HK-2 (cell line): ENCODE measurements at regions not wholly inside any gene's neighbourhood (a gene's known extent, or its start where the extent isn't known, plus 50 kb on each side); places are given as distances from the start of the nearest gene placed in this dataset.
"Not testable (repeated sequence)": the region's sequence is repeated elsewhere in the genome, so short reads cannot be mapped to it uniquely, and the experiment has no call there.

Experiments
- DNase-seq: peaks from one replicate; pipeline ENCODE4 v3.0.0-alpha.2; 2018; ENCODE audit not compliant: unreplicated experiment

DNA sequence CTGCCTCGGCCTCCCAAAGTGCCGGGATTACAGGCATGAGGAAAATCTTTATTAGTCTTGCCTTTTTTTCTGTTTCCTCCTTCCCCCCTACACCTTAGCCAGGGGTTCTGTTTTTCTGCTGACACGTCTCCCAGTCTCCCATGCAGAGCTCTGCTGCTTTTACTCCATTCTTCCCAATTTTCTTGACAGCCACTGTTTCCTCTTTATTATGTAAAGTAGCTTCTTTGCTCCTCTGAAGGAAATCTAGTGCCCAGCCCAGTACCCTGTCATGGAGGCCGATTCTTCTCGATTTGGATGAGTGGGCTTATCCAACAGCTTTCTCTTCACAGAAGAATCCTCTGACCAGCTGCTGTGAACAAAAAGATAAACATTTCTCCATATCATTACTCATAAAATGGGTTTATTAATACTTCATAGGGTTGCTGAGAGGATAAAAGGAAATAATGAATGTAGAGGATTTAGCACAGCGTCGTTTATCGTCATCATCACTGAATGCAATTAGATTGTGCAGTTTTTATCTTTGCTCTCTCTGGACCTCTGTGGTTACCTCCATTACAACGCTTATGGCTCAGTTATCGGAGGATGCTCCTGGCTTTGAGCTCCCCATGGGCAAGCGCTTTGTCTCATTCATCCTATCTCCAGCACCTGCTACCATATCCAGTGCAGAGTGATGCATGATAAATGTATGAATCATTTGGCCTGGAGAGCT lies 375.6 kb upstream of the C11orf87 start:
- no peak for DNase-seq

DNA sequence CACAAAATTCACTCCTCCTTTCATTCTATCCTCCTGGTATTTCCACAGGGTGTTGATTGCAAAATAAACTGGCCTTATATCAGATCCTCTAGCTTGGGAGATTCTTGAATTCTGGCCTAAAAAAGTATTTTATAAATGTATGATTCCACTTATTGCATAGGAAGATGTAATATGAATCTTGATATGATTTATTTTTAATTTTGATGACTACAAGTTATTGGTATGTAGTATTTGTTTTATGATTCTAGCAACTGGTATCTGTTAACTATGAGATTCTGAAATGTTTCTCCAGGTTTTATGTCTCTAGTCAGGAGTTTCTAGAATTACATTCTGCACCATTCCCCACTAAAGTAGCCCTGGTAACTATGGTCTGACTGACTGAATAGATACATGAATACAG lies 373.9 kb upstream of the C11orf87 start:
- DNase-seq, result no peak

DNA sequence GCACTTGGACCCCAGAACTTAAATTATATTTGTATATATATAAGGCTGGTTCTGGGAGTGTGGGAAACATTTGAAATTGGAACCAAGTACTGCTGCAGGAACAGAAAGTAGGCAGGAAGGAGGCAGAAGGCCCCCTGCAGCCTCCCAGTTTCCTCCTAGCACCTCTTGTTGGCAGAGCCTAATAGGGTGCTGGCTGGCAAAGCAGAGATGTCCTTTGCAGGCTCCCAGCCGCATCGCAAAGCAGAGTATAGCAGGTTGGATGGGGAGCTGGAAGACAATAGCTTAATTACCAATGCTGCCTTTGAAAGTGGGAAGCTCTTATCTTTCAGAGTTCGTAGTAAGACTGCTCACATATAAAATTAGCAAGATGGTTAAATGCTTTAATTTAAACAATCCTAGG lies 370.8 kb upstream of the C11orf87 start:
- no peak for DNase-seq

DNA sequence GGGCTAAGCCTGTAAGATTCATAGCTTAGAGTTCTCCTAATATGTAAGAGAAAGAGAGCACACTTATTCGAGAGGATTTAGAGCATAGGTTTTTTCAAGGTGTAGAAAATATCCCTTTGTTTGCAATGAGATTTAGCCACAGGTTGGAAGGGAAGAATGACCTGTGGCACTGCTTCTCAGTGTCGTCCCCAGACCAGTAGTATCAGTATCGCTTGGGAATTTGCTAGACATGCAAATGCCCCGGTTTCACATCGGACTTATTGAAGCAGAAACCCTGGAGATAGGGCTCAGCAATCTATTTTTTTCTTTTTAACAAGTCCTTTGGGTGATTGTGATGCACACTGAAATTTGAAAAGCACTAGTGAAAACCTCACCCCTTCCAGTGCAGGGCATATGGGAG lies 362.6 kb upstream of the C11orf87 start:
- no peak for DNase-seq

DNA sequence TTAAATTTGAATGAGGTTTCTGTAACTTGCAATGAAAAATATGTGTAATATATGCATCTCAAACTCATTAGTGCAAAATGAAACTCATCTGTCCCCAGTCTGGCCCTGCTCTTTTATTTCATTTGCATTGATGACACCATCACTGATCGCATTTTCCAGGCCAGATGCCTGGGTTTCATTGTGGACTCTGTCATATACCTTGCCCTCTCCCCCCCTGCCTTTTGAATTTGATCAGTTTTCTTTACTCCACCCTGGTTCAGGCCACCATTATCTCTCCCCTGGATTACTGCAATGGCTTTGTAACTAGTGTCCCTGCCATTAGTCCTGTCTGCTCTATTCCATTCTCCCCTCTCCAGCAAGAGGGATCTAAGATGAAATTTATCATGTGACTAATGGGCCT lies 360.6 kb upstream of the C11orf87 start:
- DNase-seq, result no peak

DNA sequence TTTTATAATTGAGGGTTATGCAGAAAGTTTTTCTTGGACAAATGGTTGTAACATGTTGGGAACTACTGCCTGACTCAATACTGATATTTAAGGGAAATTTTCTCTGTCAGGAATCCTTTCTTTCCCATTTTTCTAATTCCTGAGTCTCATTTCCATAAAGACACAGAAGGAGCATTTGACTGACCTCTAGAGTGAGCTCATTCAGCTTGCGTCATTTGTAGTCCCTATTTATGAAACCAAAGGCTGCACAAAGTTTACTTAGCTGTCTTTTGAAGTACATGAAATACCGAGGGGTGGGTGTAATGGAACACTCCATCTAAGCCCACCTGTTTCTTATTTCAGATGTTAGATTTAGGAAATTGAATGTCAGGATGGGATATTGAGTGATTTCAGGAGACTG lies 359.5 kb upstream of the C11orf87 start:
- DNase-seq, result no peak

DNA sequence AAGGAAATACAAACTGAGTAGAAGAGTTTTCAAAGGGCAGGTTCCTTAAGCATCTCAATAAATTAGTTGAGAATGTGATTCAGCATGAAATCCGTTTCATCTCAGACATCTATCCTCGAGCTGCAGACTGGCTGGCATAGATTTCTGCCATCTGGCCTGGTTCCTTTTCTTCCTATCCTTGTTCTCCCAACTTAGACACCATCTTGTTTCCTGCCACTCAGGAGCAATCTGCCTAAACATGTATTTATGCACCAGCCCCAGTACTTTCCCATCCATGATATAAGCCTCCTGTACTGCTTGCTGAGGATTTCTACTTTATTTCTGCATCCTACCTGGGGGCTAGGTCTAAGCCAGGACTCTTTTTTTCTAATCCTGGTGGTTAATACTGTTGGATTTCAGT lies 359.1 kb upstream of the C11orf87 start:
- DNase-seq, result no peak

DNA sequence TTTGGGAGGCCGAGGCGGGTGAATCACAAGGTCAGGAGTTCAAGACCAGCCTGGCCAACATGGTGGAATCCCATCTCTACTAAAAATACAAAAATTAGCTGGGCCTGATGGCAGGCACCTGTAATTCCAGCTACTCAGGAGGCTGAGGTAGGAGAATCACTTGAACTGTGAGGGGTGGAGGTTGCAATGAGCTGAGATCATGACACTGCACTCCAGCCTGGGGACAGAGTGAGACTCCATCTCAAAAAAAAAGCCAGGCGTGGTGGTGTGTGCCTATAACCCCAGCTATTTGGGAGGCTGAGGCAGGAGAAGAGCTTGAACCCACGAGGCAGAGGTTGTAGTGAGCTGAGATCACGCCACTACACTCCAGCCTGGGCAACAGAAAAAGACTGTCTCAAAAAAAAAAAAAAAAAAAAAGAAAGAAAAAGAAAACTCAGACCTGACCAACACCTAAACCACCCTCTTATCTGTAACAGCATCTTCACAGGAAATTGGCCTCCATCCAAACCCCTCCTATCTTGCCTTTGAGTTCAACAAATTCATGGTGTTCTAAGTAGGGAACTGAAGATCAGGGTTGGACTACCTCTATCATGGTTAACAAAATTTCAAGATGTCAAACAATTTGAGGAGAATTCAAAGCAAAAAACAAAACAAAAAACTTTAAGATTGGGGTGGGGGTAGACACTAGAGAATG lies 357.2 kb upstream of the C11orf87 start:
- DNase-seq, result not testable (repeated sequence)

DNA sequence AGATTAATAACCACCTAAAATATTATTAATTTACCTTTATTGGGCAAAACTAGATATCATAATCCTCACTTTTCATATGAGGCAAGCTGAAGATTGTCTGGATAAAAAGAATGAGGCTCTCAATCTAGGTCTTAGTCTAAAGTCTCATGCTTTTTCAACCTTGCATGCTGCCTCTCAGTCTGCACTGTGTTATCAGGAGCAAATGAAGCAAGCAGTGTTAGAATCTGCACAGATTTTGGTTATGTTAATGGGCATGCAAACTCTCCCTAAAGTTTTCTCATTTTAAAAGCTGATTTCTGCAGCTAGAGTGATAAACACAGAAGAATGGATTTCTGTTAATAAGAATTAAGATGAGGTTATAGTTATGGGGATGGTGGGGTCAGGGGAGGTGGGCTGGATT lies 350.7 kb upstream of the C11orf87 start:
- no peak for DNase-seq

DNA sequence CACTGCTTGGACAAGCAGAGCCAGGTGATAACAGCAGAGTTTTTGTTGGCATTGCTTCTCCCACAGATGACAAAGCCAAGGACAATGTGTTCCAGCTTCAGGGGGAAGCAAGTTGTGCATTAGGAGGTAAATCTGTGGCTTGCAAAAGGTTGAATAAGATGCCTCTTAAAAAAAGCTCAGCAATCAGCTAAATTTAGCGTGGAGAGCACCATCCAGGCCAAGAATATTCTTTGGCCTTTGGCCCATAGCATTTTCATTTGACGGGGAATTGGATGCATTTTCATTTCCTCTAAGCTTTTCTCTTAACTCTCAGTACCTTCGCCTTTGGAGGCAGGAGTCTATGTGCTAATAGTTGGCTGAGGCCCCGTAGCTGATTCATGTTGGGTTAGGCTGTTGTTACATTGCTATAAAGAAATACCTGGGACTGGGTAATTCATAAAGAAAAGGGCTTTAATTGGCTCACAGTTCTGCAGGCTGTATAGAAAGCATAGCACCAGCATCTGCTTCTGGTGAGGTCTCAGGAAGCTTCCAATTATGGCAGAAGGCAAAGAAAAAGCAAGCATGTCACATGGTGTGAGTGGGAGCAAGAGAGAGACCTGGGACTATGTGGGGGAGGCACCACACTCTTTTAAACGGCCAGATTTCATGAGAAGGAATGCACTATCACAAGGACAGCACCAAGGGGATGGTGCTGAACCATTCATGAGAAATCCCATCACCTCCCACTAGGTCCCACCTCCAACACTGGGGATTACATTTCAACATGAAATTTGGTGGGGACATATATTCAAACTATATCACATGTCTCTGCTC lies 350.1 kb upstream of the C11orf87 start:
- no peak for DNase-seq

DNA sequence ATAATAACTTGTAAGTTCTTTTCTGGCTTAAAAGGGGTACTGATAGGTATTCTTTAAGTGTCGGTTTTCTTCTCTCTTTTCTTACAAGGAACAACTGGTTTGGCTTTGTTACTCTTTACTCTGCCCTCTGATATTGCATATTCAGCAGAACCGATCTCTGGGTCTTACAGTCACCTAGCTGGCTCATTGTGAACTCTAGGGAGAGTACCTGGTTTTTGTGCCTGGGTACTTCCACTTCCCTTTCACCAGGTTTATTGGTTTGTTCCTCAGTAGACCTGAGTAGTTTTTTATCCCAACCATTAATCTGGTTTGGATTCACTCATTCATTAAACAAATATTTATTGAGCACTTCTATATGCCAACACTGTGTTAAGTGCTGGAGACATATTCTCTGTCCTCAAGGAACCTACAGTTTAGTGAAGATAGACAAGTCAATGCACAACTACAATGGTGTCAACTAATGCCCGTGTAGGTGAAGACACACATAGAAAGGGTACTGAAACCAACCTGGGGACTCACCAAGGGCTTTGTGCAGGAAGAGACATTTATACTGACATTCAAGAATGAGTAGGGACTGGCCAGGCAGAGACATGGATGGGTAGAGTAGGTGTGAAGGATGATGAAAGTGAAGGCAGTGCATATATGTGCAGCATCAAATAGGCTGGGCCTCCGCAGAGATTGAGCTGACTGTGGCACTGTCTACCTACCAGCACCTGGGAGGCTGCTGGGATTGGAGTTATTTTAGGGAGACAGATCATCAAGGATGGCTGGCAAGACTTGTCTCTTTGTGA lies 348.8 kb upstream of the C11orf87 start:
- DNase-seq, result no peak

DNA sequence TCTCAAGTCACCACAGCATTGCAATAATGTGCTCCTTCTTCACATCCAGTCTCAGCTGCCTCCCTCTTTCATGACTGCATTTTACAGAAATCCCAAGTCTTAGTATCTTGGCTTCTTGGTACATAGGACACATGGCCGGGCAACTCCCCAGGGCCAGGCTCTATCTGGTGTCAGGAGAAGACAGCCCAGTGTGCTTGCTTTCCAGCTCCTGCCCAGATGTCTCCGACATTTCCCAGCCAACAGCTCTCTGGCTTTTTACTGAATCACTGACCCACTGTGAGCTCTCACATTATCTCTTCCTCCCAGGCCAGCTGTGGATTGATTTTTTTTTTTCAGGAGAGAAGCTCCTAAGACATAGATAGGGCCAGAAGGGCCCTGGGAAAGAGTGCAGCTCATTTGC lies 346.0 kb upstream of the C11orf87 start:
- no peak for DNase-seq

DNA sequence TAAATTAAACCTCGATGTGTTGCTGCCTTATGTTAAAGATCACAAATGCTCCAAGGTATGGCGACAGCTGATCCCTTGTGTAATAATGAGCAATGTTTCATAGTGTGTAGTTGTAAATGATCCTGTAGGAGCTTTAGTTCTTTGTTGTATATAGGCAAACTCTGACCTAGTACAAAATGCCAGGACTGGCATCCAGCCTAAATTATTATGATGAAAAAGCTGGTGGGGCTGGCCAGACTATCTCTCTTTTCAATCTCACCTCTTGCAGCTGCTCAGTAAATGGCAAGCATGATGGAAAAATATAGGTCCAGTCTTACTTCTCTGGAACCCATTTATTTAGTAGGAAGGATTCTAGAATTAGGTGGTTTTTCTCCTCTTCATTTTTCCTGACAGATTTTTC lies 345.1 kb upstream of the C11orf87 start:
- DNase-seq, result no peak

DNA sequence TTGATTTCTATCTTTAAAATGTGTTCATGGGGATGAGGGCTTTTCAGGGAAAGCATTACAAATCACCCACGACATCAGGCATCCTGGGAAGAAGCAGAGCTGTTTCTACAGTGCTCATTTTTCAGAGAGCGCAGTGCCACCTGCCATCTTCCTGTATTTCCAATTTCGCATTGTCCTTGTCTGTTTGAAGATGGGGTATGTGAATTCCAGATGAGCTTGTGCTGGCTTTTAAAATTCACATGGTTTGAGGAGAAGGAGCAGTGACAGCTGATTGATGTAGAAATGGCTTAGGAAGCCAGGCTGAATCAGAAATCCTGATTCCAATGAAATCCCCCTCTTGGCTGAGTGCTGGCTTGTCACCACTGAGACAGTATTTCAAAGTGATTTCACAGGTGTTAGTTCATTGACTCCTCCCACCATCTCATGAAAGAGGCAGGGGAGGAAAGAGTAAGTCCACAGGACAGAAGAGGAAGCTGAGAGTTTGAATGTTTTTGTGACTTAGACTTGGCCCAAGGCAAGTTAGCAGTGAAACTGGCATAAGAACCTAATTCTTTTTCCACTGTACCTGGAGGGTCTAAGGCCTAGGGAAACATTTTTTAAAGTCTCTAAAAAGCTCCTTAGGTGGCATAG lies 344.6 kb upstream of the C11orf87 start:
- no peak for DNase-seq

DNA sequence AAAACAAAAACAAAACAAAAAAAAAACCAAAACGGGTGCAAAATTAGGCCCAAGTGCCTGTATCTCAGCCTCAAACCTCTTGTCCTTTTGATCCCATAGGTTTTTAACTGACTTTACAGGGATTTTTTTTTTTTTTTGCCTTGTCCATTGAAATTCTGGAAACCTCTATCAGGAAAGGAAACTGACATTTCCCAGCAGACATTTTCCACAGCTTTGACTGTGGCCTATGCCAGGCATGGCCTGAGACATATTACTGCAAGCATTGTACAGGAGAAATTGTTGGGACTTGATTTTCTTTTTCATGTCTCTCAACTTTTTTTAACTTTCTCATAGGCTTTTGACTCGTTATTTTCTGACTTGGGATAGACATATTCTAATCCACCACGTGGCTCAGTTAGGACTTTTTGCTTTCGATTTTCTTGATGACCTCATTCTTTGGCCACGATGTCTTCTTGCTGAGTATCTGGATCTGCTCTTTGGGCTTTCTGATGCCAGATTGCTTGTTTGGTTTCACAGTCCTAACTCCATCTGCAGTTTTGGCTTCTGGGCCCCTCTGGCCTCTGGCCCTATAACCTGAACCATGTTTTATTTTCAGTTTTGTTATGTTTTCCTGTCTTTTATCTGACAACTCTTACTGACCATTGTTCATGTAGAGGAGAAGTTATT lies 336.1 kb upstream of the C11orf87 start:
- no peak for DNase-seq

DNA sequence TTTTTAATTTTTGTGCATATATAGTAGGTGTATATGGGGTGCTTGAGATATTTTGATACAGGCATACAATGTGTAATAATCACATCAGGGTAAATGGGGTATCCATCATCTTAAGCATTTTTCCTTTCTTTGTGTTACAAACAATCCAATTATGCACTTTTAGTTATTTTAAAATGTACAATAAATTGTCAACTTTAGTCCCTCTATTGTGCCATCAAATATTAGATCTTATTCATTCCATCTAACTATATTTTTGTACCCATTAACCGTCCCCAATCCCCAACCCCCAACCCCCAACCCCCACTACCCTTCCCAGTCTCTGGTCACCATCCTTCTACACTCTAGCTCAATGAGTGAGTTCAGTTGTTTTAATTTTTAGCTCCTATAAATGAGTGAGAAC lies 335.1 kb upstream of the C11orf87 start:
- no peak for DNase-seq

DNA sequence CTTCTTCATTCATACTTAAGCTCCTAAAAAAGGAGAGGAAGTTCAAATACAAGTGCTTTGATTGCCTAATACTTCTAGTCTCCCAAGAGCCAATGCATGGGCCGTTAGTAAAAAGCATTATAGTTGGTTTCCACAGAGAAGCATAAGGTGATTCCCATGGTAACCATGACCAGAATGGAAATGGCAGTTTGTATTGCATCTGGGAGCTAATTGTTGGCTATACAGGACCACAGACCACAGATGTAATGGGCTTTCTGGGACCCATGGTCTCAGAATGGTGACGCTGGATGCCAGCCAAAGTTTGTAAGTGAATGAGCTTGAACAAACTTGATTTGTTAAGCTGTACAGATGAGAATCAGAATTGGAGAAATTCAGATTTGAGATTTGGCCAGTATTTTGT lies 333.9 kb upstream of the C11orf87 start:
- DNase-seq, result no peak

DNA sequence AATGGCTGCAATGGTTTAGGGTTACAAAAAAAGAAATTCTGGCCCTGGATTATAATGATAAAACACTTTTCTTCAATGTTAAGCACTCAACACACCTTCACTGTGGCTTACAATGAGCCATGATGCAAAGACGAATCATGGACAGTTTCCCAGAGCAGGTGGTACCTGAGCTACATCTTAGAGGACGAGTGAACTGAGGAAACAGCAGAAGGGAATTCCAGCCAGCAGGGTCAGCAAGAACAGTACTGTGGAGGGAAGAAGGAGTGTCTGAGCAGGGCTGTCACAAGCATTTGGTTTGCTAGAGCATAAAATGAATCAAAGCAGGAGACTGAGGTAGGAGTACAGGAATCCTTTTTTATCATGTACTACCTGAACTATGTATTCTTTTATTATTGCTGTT lies 332.8 kb upstream of the C11orf87 start:
- no peak for DNase-seq

DNA sequence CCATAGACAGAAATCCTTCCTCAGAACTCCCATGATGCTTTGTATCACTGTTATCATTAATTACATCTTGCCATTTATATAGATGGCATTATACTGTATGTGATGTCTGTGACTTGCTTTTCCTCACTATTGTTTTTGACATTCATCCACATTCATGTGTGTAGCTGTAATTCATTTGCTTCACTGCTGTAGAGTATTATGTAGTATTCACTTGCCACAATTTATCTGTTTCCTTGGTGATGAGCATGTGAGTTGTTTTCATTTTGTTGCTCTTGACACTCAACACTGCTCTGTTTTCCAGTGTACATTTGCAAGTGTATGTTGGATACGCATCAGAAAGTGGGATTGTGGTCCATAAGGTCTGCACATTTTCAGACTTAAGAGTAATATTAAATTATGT lies 328.6 kb upstream of the C11orf87 start:
- no peak for DNase-seq

DNA sequence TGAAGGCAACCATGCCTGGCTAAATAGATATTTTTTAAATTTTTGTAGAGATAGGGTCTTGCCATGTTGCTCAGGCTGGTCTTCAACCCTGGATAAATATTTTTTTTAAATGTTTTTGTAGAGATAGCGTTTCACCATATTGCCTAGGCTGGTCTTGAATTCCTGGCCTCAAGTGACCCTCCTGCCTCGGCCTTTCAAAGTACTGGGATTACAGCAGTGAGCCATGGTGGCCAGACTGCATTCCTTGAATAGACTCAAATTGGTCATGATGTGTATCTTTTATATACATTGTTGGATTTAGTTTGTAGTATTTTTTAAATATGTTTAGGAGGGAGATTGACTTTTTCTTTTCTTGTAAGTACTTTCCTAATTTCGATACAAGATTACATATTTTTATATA lies 325.7 kb upstream of the C11orf87 start:
- no peak for DNase-seq
